SKM-1 treated with dmso at 0.1 percent for 144 hours (cell line): ENCODE measurements at regions not wholly inside any gene's neighbourhood (a gene's known extent, or its start where the extent isn't known, plus 50 kb on each side); places are given as distances from the start of the nearest gene placed in this dataset.
"Not testable (repeated sequence)": the region's sequence is repeated elsewhere in the genome, so short reads cannot be mapped to it uniquely, and the experiment has no call there.

Experiments
- DNase-seq: peaks from one replicate; lab custom pipeline; 2025; ENCODE audit not compliant: unreplicated experiment; lab: John Stamatoyannopoulos, UW

- no peak for DNase-seq
These were observed 316.0 kb upstream of the SEMA3C start for GRCh38 chr7:81234896-81235295.

GRCh38 chr7:81233208-81233940, 314.5 kb upstream of the SEMA3C start:
- DNase-seq = no peak

- no peak for DNase-seq
These were observed 313.4 kb upstream of the SEMA3C start for GRCh38 chr7:81232084-81232799.

- DNase-seq = no peak
These were observed 312.5 kb upstream of the SEMA3C start for GRCh38 chr7:81231301-81231838.

GRCh38 chr7:81226234-81226633, 307.4 kb upstream of the SEMA3C start:
- no peak for DNase-seq

- DNase-seq = not testable (repeated sequence)
These were observed 303.8 kb upstream of the SEMA3C start for GRCh38 chr7:81222692-81223091.

- no peak for DNase-seq
These were observed 302.8 kb upstream of the SEMA3C start for GRCh38 chr7:81221527-81222217.

- no peak for DNase-seq
These were observed 299.7 kb upstream of the SEMA3C start for GRCh38 chr7:81218480-81219106.

- no peak for DNase-seq
These were observed 294.5 kb upstream of the SEMA3C start for GRCh38 chr7:81213394-81213793.

GRCh38 chr7:81211934-81212320, 293.1 kb upstream of the SEMA3C start:
- no peak for DNase-seq

- no peak for DNase-seq
These were observed 292.5 kb upstream of the SEMA3C start for GRCh38 chr7:81211204-81211933.

GRCh38 chr7:81210137-81211064, 291.6 kb upstream of the SEMA3C start:
- no peak for DNase-seq

- no peak for DNase-seq
These were observed 290.2 kb upstream of the SEMA3C start for GRCh38 chr7:81209059-81209458.

GRCh38 chr7:81207801-81208200, 288.9 kb upstream of the SEMA3C start:
- DNase-seq = no peak

GRCh38 chr7:81206667-81207360, 288.0 kb upstream of the SEMA3C start:
- no peak for DNase-seq

- no peak for DNase-seq
These were observed 287.4 kb upstream of the SEMA3C start for GRCh38 chr7:81206217-81206616.

- DNase-seq = no peak
These were observed 282.3 kb upstream of the SEMA3C start for GRCh38 chr7:81201188-81201587.

GRCh38 chr7:81198766-81199165, 279.9 kb upstream of the SEMA3C start:
- DNase-seq = no peak

GRCh38 chr7:81197266-81197665, 278.4 kb upstream of the SEMA3C start:
- DNase-seq = no peak
